ENCODE measurements at regions not wholly inside any gene's neighbourhood (a gene's known extent, or its start where the extent isn't known, plus 50 kb on each side); places are given as distances from the start of the nearest gene placed in this dataset.

DNA sequence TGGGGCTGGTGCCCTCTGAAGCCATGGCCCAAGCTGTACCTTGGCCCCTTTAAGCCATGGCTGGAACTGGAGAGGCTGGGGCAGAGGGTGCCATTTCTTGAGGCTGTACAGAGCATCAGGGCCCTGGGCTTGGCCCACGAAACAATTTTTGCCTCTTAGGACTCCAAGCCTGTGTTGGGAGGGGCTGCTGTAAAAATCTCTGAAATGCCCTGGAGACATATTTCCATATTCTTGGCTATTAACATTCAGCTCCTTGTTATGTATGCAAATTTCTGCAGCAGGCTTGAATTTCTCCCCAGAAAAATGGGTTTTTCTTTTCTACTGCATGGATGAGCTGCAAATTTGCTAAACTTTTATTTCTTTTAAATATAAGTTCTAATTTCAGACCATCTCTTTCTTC is 834.0 kb downstream of the DSC3 start:
- intact Hi-C loops (cut with DNase I): no loop called here
- DNase-seq: no peak

DNA sequence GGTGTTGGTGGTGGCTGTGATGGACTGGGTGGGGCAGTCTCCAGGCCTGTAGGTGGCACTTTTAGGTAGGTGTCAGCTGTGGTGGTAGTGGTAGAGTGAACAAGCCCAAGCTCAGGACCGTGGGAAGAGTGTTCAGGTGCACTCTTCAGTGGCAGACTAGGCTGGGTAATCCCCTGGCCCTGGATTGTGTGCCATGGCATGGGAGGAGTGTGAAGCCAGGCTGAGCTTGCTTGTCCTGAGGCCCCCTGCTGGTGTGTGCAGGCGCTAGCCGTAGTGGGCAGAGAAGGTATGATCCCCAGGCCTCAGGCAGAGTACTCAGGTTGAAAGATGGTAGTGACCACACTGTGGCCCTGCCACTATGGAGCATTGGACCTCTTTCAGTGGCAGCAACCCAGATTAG is 850.3 kb downstream of the DSC3 start:
- Histone ChIP-seq H3K27me3 (no peaks in the 10 kb centered on the region), H3K9me3 (peaks cover 0 to 6% (median 0%) of the 10 kb centered on the region in 4 donors), H3K36me3 (no peaks in the 10 kb centered on the region), H3K4me3 (no peak overlapping the region), H3K27ac (no peak overlapping the region), H3K4me1 (no peaks in the 10 kb centered on the region)
- WGBS (ENCODE audit: insufficient coverage, low coverage, low lambda C conversion rate, missing lambda C conversion rate): 83% methylated on average over 1 of the region's 3 CpGs
- ATAC-seq (peak in 1 of 4 donors; percentile 37), DNase-seq (no peak)
- TF ChIP-seq, protein P1, sequence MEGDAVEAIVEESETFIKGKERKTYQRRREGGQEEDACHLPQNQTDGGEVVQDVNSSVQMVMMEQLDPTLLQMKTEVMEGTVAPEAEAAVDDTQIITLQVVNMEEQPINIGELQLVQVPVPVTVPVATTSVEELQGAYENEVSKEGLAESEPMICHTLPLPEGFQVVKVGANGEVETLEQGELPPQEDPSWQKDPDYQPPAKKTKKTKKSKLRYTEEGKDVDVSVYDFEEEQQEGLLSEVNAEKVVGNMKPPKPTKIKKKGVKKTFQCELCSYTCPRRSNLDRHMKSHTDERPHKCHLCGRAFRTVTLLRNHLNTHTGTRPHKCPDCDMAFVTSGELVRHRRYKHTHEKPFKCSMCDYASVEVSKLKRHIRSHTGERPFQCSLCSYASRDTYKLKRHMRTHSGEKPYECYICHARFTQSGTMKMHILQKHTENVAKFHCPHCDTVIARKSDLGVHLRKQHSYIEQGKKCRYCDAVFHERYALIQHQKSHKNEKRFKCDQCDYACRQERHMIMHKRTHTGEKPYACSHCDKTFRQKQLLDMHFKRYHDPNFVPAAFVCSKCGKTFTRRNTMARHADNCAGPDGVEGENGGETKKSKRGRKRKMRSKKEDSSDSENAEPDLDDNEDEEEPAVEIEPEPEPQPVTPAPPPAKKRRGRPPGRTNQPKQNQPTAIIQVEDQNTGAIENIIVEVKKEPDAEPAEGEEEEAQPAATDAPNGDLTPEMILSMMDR (IDR thresholded peaks at IDR 0.05): no peak
- TF ChIP-seq POLR2A (IDR thresholded peaks at IDR 0.05): no peak
- intact Hi-C loops (cut with DNase I): no loop called here

More for the DNA sequence above, 834.0 kb downstream of the DSC3 start:
- H3K4me1 ChIP-seq: no peaks in the 10 kb centered on the region
- no peaks in the 10 kb centered on the region for H3K36me3 ChIP-seq
- no peaks in the 10 kb centered on the region for H3K9me3 ChIP-seq
- no peak overlapping the region for H3K4me3 ChIP-seq
- ATAC-seq: no peak
- WGBS (ENCODE audit: insufficient coverage, low coverage, low lambda C conversion rate, missing lambda C conversion rate): 14% methylated on average over 1 of the region's 1 CpG
- TF ChIP-seq, protein P1 (IDR thresholded peaks at IDR 0.05): no peak
- TF ChIP-seq POLR2A (IDR thresholded peaks at IDR 0.05): no peak
- H3K27ac ChIP-seq: no peak overlapping the region
- H3K27me3 ChIP-seq: no peaks in the 10 kb centered on the region

DNA sequence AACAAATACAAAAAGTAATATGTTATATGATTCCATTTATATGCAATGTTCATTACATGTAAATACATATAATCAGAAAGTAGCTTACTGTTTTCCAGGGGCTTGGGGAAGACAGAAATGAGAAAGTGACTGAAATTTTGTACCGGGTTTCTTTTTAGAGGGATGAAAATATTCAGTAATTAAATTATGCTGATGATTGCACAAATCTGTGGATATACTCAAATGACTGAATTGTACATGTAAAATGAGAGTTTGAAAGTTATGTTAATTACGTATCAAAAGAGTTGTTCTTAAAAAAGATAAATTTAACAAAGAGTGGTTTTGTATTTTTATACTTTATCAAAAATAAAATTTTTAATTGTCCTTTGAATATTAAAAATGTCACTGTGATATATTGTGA is 856.3 kb downstream of the DSC3 start:
- no peak for ATAC-seq
- Histone ChIP-seq H3K9me3 (peaks cover 0 to 6% (median 0%) of the 10 kb centered on the region in 4 donors), H3K4me1 (no peaks in the 10 kb centered on the region), H3K27me3 (no peaks in the 10 kb centered on the region), H3K27ac (no peak overlapping the region), H3K4me3 (no peak overlapping the region), H3K36me3 (no peaks in the 10 kb centered on the region)
- intact Hi-C loops (cut with DNase I): no loop called here
- DNase-seq: no peak
- TF ChIP-seq POLR2A (IDR thresholded peaks at IDR 0.05): no peak
- TF ChIP-seq, protein P1 (IDR thresholded peaks at IDR 0.05): no peak
- WGBS (ENCODE audit: insufficient coverage, low coverage, low lambda C conversion rate, missing lambda C conversion rate): 70% methylated on average over 2 of the region's 2 CpGs

DNA sequence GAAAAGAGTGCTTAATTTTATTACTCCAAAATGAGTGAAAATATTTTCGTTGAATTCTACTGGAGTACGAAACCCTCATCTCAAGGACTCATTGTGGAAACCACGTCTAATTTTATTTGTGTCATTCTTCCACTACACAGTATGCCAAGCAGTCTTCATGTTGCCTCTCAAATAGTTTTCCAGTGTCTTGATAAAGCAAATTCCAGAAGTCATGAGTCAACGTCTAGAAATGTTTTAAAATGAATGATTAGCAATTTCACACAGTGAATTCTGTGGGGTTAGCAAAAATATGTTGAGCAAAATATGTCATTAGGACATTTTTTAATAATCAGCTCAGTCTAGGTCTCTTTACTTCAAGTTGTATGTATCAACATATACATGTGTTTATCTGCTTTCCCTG is 865.5 kb downstream of the DSC3 start:
- H3K4me3 ChIP-seq: no peak overlapping the region
- intact Hi-C loops (cut with DNase I): no loop called here
- no peaks in the 10 kb centered on the region for H3K27me3 ChIP-seq
- WGBS (ENCODE audit: insufficient coverage, low coverage, low lambda C conversion rate, missing lambda C conversion rate): 55% methylated on average over 4 of the region's 4 CpGs
- no peaks in the 10 kb centered on the region for H3K36me3 ChIP-seq
- TF ChIP-seq, protein P1 (IDR thresholded peaks at IDR 0.05): no peak
- no peak for TF ChIP-seq POLR2A (IDR thresholded peaks at IDR 0.05)
- H3K27ac ChIP-seq: no peak overlapping the region
- no peaks in the 10 kb centered on the region for H3K9me3 ChIP-seq
- DNase-seq (no peak), ATAC-seq (no peak)
- H3K4me1 ChIP-seq: no peaks in the 10 kb centered on the region

DNA sequence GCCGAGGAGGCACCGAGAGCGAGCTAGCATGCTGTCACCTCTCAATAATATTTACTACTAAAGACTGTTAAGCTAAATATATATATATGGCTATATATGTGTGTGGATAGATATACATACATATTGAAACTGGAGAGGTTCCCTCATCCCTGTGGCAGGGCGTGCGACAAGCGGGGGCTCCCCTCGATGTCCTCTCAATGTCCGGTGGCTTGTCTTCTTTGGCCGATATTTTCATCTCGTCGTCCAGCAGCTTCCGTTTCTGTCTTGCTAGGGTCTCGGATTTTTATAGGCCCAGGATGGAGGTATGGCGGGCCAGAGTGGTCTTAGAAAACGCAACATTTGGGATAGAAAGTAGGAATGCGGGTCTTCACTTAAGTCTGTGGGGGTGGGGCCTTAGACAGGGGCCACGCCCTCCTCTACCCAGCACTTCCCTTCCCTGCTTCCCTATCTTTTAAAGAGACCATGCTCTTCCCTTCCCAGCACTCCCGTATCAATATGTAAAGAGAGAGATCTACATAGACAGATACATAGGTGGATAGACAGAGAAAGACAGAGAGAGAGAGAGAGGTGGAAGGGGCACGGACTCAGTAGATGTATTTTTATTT is 866.8 kb downstream of the DSC3 start:
- DNase-seq (no peak), ATAC-seq (no peak)
- Histone ChIP-seq H3K4me1 (no peaks in the 10 kb centered on the region), H3K27ac (no peak overlapping the region), H3K27me3 (no peaks in the 10 kb centered on the region), H3K36me3 (no peaks in the 10 kb centered on the region), H3K9me3 (no peaks in the 10 kb centered on the region), H3K4me3 (no peak overlapping the region)
- intact Hi-C loops (cut with DNase I): no loop called here
- 77% methylated on average over 15 of the region's 19 CpGs for WGBS (ENCODE audit: insufficient coverage, low coverage, low lambda C conversion rate, missing lambda C conversion rate)
- TF ChIP-seq, protein P1 (IDR thresholded peaks at IDR 0.05): no peak
- no peak for TF ChIP-seq POLR2A (IDR thresholded peaks at IDR 0.05)
